Tibial nerve (tissue), 4 donors: ENCODE measurements at regions not wholly inside any gene's neighbourhood (a gene's known extent, or its start where the extent isn't known, plus 50 kb on each side); places are given as distances from the start of the nearest gene placed in this dataset.

Source experiments
- EP300 ChIP-seq, 2 donors: sonication (generic); formaldehyde crosslinking; IDR thresholded peaks; one replicate each; pipeline ENCODE4 v1.6.1; 2017; ENCODE audit warnings: antibody characterized with exemption in 2 of 2, mild to moderate bottlenecking in 1 of 2
- POLR2A ChIP-seq, 2 donors: fragments of 450-650 bp; IDR thresholded peaks; one replicate each; pipeline ENCODE4 v1.6.1; 2017; ENCODE audit warnings: antibody characterized with exemption in 2 of 2, mild to moderate bottlenecking in 2 of 2, moderate library complexity in 2 of 2
- TF ChIP-seq, protein P1 (sequence below), 5 experiments: fragments of 200-600 bp in 3 of 5; fragments of 450-650 bp in 2 of 5; sonication (generic) in 3 of 5; IDR thresholded peaks; one replicate each; pipeline ENCODE4 v1.5.1; 2016 to 2019; ENCODE audit warnings: antibody characterized with exemption in 5 of 5, mild to moderate bottlenecking in 3 of 5, moderate library complexity in 2 of 5

DNA sequence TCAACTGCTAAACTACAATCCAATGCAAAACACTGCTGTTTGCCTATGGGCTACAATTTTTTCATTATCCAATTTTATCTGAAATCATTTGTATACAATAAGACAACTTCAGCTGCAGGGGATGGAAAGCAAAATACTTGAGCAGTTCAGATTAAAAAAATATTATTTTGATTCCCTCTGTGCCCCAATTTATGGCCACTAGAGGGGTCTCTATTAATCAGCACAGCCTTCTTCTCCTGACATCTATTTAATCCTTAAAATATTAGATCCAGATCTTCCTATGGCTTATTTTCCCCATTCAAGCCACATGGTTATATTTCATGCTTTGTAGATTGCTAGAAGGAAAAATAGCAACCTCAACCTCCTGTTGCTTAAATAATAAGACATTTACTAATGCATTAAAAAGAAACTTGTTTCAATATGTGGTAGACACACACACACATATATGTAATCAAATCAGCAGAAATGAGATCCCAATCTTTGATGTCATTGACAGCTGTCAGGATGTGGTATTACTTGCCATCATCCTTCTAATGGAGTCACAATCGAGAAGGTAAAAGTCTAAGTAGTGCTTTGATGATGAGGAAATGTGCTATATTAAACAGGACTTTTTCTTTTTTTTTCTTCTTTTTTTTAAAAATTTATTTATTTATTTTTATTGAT is 104.2 kb downstream of the P2RY1 start:
- TF ChIP-seq, protein P1, sequence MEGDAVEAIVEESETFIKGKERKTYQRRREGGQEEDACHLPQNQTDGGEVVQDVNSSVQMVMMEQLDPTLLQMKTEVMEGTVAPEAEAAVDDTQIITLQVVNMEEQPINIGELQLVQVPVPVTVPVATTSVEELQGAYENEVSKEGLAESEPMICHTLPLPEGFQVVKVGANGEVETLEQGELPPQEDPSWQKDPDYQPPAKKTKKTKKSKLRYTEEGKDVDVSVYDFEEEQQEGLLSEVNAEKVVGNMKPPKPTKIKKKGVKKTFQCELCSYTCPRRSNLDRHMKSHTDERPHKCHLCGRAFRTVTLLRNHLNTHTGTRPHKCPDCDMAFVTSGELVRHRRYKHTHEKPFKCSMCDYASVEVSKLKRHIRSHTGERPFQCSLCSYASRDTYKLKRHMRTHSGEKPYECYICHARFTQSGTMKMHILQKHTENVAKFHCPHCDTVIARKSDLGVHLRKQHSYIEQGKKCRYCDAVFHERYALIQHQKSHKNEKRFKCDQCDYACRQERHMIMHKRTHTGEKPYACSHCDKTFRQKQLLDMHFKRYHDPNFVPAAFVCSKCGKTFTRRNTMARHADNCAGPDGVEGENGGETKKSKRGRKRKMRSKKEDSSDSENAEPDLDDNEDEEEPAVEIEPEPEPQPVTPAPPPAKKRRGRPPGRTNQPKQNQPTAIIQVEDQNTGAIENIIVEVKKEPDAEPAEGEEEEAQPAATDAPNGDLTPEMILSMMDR (IDR thresholded peaks at IDR 0.05) = no peak
- TF ChIP-seq POLR2A (IDR thresholded peaks at IDR 0.05) (no peak), EP300 (IDR thresholded peaks at IDR 0.05) (no peak)
